Iris pigment epithelial cell (primary cell): ENCODE measurements at regions not wholly inside any gene's neighbourhood (a gene's known extent, or its start where the extent isn't known, plus 50 kb on each side); places are given as distances from the start of the nearest gene placed in this dataset.
"Not testable (repeated sequence)": the region's sequence is repeated elsewhere in the genome, so short reads cannot be mapped to it uniquely, and the experiment has no call there.

Experiments used
- DNase-seq: peaks from one replicate; pipeline ENCODE4 v3.0.0-alpha.2; 2011; ENCODE audit warnings: low read depth

DNA sequence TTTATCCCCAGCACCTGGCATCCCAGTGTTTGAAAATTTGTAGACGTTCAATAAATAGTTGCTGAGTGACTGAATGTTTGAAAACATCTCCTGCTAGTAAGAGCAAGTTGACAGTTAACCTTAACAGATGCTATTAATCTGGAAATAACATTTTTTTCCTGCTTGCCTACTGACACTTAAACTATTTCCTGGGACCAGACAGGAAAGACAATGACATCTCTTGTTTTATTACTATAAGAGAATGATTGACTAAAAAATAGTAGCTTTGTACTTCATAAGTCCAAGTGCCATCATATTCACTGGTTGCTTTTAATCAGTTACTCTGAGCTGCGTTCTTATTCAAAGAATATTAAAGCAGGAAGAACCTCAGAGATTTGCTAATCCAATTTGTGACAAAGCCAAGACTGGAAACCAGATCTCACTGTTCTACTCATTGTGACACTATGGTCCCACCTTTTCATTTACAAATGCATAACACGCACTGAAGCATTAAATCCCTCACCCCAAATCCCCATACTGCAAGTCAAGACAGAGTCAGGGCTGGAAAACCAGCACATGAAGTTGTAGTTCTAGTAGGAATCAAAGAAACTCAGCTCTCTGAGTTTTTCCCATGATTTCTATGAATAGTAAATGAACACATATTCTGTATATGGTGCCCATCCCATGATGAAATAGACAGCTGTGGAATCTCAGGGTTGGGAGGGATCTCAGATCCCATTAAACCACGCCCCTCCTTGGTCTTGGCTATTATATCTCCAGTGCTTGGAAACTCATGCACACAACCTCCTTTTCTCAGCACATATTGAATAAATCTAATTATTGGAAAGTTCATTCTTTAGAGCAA is 212.7 kb upstream of the P2RY1 start:
- no peak for DNase-seq

DNA sequence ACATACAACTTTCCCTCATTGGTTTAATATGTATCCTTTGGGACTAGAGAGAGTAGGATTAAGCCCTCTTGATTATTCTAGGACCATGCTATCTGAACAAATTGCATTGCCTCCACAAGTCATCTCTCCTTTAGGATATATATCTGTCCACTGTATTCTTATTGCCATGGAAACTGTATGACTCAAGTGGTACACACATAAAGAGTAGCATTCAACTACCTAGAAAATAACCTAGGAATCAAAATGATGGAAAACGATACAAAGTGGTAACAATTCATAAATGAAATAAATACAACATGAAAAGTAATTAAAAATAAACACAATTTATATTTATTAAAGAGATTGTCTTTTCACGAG is 212.1 kb upstream of the P2RY1 start:
- DNase-seq: no peak

DNA sequence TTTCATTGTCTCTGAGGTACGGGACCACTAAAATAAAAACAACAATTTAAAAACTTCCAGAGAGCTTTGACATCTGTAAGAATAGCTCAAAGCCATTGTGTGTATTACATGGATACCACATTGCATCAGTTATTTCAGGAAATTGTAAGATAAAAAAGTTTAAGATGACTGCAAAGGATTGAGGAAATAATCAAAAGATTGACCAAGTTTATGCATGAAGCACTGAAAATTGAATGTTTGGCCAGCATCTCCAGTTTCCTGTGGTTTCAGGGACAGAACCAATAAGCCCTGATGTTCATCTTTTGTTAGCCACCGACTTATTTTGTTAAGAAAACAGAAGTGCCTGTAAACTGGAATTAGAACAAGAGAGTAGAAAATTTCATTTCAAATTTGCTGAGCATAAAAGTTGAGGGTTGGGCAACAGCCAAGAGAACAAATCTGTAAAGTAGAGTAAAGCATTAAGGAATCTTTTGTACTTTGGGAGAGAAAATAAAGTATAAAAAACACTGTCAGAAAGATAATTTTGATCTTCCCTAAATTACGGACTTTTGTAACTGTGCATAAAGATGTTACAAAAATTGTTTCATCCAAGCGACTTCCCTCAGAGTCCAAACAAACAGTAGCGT is 211.5 kb upstream of the P2RY1 start:
- no peak for DNase-seq

DNA sequence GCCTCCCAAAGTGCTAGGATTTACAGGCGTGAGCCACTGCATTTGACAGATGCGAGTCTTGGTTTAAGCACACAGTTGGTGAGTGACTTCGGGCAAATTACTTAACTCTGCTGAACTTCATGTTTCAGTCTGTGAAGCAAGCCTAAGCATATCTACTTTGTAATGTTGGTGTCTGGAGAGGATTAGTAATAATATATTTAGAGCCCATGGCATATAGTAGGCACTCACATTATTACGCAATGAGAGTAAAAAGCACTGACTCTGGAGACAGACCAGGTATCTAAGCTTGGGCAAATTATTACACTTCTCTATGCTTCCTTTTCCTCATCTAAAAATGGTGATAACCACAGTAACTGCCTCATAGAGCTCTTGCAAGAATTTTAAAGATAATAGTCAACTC is 208.7 kb upstream of the P2RY1 start:
- no peak for DNase-seq

DNA sequence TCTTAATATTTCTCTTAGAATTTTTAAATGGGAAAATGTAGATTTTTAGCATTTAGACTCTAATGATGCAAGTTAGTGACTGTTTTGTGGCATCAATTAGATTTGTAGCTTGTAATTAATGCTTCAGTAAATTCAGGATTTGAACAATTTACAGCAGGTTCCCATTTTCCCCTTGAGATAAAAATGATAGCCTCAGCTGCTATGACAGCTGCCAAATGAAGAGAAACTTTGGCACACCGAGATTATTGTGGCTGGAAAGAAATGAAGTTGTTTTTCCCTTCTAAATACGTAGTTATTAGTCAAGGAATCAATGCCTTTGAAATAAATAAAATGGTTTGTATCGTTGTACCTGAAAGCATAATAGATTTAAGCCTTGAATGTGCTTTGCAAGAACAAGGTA is 206.4 kb upstream of the P2RY1 start:
- no peak for DNase-seq

DNA sequence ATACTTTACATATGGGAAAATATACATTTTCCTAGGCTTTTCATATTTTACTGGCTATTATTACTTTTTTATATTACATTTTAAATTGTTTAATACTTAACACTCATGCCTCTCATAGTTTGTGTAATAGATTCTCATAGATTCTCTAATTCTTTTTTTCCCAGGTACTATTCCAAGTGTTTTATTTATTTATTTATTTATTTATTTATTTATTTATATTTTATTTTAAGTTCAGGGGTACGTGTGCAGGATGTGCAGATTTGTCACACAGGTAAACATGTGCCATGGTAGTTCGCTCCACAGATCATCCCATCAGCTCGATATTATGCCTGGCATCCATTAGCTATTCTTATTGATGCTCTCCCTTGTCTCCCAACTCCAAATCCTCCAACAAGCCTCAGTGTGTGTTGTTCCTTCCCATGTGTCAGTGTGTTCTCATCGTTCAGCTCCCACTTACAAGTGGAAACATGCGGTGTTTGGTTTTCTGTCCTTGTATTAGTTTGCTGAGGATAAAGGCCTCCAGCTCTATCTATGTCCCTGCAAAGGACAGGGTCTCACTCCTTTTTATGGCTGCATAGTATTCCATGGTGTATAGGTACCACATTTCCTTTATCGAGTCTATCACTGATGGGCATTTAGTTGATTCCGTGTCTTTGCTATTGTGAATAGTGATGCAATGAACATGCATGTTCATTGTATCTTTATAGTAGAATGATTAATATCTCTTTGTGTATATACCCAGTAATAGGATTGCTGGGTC is 205.4 kb upstream of the P2RY1 start:
- DNase-seq: no peak

DNA sequence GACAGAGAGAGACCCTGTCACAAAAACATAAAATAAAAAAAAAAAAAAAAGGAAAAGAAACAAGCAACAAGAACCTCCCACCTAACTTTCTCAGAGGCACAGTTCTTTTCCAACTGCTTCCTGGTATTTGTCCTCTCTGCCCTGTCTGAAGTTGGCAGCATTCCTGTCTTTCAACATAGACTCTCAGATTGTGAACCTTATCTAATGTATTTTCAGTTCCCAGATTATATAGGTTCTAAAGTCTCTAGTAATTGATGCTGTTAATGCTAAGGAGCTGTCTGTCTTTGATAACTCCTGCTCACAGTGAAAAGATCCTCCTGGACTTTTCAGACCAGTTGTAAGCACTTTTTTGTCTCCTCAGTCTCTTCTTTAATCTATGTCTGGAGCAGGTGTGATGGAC is 199.5 kb upstream of the P2RY1 start:
- no peak for DNase-seq

DNA sequence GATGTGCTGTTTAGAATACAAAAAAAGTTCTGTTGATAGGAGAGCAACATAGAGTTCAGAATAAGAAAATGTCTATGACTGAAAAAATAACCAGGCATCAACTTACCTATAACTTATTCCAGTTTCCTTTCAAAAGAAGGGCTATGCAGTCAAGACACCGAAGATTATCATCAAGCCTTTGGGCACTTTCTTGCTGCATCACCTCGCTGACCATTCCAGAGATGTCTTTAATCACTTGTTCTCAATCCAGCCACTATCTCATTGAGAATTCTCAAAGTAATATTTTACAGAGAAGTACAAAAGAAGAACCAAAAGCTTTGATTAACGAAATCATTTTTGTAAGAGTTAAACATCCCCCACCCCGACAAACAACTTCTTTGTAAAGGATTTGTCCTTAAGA is 198.3 kb upstream of the P2RY1 start:
- DNase-seq: no peak

DNA sequence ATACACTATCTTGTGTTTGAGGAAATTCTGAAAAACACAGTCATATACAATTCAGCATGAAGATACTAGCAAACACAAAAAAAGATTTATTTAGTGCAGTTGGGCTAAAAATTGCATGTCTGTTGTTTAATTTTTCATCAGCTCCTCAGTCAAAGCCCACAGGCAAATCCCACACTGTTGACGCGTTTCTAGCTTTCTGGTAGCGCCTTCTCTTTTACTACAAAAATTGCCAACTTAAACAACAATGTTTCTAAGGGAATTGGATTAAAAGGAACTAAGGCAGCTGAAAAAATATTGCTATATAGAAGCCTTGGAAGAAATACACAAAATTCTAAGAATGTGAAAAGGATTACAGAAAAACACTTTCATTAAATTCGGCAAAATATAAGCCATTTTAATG is 196.7 kb upstream of the P2RY1 start:
- no peak for DNase-seq

DNA sequence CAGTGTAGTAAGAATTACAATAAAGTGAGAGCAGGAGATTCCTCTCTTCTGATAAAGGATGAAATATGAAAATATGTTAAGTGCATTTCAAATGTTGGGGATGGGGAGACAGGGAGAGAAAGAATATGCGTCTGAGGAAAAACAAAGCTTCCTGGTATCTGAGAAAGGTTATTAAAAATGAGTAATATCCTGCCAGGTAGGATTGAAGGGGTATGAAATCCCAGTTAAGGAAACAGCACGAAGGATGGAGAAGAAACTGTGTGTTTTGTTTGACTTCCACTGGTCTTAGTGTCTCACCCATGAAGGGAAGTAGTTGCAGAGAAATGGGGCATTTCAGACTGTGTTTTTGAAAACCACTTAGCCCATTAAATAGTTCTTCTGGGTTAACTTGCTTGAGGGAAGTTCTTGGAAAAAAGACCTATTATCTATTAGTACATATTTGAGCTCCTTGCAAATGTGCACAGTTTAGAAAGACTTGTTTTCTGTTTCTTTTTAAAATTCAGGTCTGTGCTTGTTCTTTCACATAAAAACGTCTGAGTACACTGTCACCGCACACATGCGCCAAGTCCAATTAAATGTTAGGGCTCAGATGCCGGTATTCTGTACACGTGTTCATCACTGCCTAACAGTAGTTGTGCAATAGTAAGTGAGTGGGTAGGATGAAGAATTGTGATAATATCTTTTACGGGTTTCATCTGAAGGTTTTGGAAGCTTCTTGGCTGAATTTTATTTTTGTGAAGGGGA is 196.1 kb upstream of the P2RY1 start:
- DNase-seq: peak; percentile 40

DNA sequence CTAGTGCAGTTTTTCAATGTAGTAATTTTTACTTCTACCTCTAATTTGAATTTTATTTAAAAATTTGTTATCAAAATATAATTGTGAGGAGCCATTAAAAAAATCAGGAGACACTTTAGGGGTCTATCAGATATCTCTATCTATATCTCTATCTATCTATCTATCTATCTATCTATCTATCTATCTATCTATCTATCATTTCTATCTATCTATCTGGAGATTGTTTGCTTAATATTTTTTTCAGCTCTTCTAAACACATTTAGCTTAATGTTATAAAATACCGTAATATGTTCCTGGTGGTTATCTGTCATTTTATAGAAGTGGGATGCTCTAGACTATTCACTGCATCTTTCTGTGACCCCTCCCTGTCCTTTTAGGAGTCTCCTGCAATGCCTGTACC is 193.7 kb upstream of the P2RY1 start:
- no peak for DNase-seq

DNA sequence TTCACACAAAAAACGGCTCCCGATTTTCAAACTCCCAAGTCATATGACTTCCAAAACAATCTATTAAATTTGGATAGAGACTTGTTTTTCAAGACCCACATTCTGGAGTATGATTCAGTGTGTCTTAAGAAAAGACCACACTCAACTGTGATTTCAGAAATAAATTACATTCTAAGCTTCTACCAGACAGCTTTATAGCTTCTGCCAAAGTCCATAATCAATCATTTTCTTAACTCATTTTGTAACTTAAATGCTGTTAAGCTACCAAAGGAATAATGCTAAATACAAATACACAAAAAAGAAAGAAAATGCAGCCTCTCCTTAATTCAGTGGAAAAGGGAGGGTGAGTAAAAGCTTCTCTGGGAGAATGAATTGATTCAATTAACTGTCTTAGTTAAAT is 192.3 kb upstream of the P2RY1 start:
- DNase-seq: no peak

DNA sequence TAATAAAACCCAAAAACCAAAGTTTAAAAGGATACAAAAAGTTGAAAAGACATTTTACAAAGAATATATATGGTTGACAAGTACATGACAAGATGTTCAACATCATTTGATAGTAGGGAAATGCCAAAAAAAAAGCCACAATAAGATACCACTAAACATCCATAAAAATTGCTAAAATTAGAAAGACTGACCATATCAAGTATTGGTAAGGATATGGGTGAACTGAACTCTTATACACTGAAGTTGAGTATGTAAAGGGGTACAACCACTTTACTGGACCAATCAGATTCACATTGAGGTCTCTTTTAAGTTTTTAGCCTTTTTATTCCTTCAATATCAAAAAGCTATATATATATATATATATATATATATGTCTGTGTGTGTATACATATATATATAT is 190.5 kb upstream of the P2RY1 start:
- no peak for DNase-seq

DNA sequence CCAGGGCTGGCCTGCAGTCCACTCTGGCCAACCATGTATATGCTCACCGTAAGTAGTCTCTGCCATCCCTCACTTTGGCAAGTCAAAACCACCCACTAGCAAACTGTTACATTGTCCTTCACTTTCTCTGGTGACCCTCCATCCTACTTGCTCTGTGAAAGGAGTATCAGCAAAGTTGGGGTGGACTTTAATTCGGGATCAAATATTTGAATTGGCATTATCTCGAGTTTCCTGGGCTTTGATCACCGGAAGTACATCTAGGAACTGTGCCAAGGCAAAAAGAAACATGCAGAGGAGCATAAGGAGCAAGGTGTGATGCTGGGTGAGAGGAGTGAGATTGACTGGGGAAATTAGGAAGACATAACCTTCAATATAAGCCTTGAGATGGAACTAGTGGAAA is 188.9 kb upstream of the P2RY1 start:
- no peak for DNase-seq

DNA sequence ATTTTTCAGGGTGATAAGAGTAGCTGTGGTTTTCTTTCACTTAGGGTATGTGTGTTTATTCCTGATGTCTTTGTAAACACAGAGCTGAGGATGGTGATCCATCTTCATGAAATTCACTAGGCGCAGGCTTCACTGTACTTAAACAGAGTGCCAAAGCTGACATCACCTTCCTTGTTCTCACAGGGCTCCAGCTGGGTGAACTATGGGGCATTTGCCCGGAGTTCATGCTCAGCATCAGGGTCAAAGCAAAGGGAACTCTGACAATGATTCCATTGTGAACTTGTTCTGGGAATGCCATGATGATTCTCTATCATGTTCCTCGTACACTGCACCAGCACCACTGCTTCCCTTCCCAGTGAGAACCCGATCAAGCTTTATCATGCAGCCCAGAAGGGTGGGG is 184.8 kb upstream of the P2RY1 start:
- DNase-seq: no peak

DNA sequence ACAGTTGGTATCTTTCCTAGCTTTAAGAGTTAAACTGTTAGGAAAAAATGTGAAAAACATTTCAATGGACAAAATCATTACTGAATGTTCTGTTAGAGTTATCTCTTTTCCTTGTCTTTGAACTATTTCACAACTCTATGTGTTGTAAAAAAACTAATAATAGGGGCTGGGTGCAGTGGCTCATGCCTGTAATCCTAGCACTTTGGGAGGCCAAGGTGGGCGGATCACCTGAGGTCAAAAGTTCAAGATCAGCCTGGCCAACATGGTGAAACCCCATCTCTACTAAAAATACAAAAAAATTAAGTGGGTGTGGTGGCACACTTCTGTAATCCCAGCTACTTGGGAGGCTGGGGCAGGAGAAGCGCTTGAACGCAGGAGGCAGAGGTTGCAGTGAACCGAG is 184.0 kb upstream of the P2RY1 start:
- not testable (repeated sequence) for DNase-seq

DNA sequence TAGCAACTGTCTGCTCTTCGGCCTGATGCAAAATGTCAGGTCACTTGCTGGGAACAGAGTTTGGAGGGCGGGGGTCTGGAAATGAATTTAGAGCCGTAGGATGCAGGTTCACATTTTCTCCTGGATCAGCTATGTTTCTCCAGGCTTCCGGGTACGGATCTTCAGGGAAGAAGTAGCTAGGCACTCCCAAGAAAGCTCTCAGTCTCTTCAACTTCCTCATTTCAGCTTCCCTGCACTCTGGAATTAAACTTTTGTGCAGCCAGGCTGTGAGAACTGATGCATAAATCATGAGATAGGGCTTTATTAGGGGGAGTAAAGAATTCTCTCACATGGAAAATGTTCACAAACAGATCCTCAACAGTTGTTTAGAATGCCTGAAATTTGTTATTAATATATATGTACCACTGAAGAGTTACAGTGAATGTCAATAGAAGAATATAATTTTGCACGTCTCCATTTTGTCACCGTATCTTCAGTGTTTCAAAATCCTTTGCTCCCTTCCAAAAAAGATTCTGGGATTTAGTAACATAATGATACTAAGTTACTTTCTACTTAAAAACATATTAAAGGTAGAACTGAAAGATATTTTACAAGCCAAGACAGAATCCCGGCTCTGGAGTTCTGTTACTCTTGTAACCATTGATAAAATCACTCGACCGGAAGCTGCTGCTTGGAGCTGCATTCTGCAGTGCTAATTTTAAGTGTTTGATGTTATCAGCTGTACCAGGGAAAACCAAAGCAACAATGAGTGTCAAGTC is 178.5 kb upstream of the P2RY1 start:
- no peak for DNase-seq

DNA sequence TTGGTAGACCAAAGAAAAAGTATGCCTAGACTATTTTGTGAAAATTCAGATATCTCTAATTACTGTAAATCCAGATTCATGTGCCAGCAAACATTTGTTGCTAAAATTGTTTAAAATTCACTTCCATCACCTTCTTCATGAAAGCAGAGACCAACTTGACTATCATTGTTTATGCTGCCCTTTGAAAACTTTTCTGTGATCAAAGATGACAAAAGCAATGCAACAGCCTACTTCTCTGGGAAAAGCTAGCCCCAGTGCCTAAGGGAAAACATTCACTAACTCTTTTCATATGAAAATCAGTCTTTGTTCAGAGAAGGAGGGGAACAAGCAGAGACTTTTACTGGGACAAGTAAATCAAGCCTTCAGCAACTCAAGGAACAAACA is 178.0 kb upstream of the P2RY1 start:
- DNase-seq: no peak

DNA sequence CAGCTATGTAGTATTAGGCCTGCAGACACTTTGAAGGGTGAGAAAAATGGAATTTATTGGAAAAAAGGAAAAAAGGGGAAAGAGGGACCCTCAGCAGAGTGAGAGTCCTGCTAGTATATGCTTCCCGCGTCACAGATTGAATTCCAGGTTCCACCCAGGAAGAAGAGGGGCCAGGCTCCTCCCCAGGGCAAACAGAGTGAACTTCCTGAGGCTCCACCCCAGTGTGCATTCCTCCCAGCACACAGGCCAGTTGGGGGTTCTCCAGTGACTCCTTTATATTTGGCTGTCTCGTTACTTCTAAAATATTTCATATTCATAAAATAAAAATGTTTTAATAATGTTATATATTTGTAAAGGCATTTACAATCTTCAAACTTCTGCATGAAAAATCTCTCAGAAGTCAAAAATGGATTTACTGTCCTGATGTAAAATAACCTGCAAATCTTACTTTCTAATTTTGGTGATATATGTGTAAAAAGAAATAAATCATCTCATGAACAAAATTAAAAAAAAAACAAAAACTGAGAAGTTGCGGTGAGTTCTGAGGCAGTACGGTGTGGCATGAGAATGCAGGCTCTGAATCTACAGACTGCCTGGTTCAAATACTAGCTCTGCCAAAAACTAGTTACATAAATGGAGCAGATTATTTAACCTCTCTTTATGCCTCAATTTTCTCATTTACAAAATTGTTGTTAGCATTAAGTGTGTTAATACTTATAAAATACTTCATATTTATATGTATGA is 175.8 kb upstream of the P2RY1 start:
- no peak for DNase-seq

DNA sequence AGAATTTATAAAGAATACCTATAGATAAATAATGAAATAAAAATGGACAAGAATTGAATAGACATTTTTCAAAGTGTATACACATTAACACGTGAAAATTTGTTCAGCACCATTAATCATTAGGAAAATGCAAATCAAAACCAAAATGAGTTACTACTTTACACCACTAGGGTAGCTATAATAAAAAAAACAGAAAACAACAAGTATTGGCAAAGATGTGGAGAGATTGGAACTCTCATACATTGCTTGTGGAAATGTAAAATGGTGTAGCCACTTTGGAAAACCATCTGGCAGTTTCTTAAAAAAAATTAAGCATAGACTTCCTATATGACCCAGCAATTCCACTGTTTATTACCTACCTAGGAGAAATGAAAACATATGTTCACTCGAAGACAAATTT is 172.8 kb upstream of the P2RY1 start:
- no peak for DNase-seq

DNA sequence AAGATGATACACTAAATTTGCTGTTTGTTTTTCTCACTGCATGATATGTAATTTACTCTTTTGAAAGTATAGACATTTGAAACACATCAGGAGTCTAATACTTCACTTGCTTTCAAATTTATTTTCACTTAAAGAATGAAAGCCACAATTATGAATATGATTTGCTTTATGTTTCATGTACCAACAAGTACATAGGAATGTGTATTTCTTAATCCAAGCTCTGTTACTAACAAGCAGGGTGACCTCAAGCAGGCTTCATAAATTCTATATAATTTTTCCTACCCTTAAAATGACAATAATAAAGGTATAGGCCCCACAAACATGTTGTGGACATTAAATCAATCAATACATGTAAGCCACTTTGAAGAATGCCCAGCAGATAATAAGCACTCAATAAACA is 170.2 kb upstream of the P2RY1 start:
- DNase-seq: no peak
